Spleen (tissue), 11 donors: ENCODE measurements at regions not wholly inside any gene's neighbourhood (a gene's known extent, or its start where the extent isn't known, plus 50 kb on each side); places are given as distances from the start of the nearest gene placed in this dataset.

Experiments
- DNase-seq: peaks from one replicate; pipeline ENCODE4 v3.0.0-alpha.2; 2020
- H3K27ac ChIP-seq, 8 donors: fragments of 200-600 bp; sonication (generic) in 7 of 8; 1 replicate in 4 of 8; 2 replicates in 4 of 8; pipeline versions ENCODE4 v1.5.0 to v1.8.0; 2016 to 2021; ENCODE audit warnings: inconsistent platforms in 4 of 8, mild to moderate bottlenecking in 4 of 8, moderate library complexity in 1 of 8
- H3K27me3 ChIP-seq, 7 donors: fragments of 200-600 bp; sonication (generic) in 6 of 7; replicated peaks in 1 of 7; 1 replicate in 4 of 7; 2 replicates in 3 of 7; pipeline versions ENCODE4 v1.5.0 to v1.8.0; 2016 to 2021; ENCODE audit warnings: inconsistent platforms in 3 of 7, mild to moderate bottlenecking in 1 of 7
- H3K36me3 ChIP-seq, 6 donors: fragments of 200-600 bp; sonication (generic) in 5 of 6; 1 replicate in 4 of 6; 2 replicates in 2 of 6; pipeline versions ENCODE4 v1.5.0 to v1.8.0; 2016 to 2021; ENCODE audit warnings: inconsistent platforms in 2 of 6
- H3K4me1 ChIP-seq, 6 donors: fragments of 200-600 bp; sonication (generic) in 5 of 6; 1 replicate in 3 of 6; 2 replicates in 3 of 6; pipeline versions ENCODE4 v1.5.0 to v1.8.0; 2016 to 2021; ENCODE audit warnings: inconsistent platforms in 3 of 6
- H3K4me3 ChIP-seq, 8 donors: fragments of 200-600 bp; sonication (generic) in 7 of 8; 1 replicate in 4 of 8; 2 replicates in 4 of 8; pipeline versions ENCODE4 v1.5.0 to v1.8.0; 2016 to 2021; ENCODE audit warnings: inconsistent platforms in 4 of 8, mild to moderate bottlenecking in 4 of 8, moderate library complexity in 2 of 8
- H3K9me3 ChIP-seq, 8 donors: fragments of 200-600 bp; sonication (generic) in 7 of 8; 1 replicate in 4 of 8; 2 replicates in 4 of 8; pipeline versions ENCODE4 v1.5.0 to v1.8.0; 2016 to 2021; ENCODE audit warnings: inconsistent platforms in 4 of 8
- POLR2A ChIP-seq, 3 donors: fragments of 450-650 bp; IDR thresholded peaks; one replicate each; pipeline ENCODE4 v1.5.1; 2017; ENCODE audit warnings: antibody characterized with exemption in 3 of 3, mild to moderate bottlenecking in 1 of 3
- POLR2AphosphoS5 ChIP-seq, 3 donors: sonication (generic); formaldehyde crosslinking; IDR thresholded peaks; one replicate each; pipeline ENCODE4 v1.5.1; 2017; ENCODE audit warnings: antibody characterized with exemption in 3 of 3
- WGBS, 5 donors: extraction: QIAGEN DNeasy Blood & Tissue Kit in 3 of 5; methylation state at CpG; one replicate each; pipeline versions ENCODE4 v1.1.5 to v1.1.7; 2013 to 2018; 5-methylcytosine and 5-hydroxymethylcytosine counted together
- intact Hi-C: fragments of 100-400 bp; cut with DNase I; formaldehyde crosslinking; loops from one replicate; pipeline ENCODE4 v1.15.0; 2023; ENCODE audit warnings: low total_unique reads
- TF ChIP-seq, protein P1 (sequence below), 11 experiments: fragments of 200-600 bp in 7 of 11; fragments of 450-650 bp in 4 of 11; sonication (generic) in 4 of 11; IDR thresholded peaks in 8 of 11; conservative IDR thresholded peaks in 3 of 11; 1 replicate in 7 of 11; 2 replicates in 4 of 11; pipeline versions ENCODE4 v1.4.0 to v1.8.0; 2016 to 2021; ENCODE audit warnings: antibody characterized with exemption in 11 of 11, inconsistent platforms in 4 of 11, mild to moderate bottlenecking in 1 of 11
- donor health status: healthy with polysubstance abuse.
- donor health status: DM: no; HTN: no; CAD: no; lungs with moderate emphysema.
- donor health status: DM: no; HTN: no; CAD: no.
- donor health status: Bipolar disorder and iron deficiency.
- donor health status: healthy.
- donor health status: DM: no; HTN: no; CAD: no.
- donor health status: DM: yes; HTN: yes; CAD: no.

DNA sequence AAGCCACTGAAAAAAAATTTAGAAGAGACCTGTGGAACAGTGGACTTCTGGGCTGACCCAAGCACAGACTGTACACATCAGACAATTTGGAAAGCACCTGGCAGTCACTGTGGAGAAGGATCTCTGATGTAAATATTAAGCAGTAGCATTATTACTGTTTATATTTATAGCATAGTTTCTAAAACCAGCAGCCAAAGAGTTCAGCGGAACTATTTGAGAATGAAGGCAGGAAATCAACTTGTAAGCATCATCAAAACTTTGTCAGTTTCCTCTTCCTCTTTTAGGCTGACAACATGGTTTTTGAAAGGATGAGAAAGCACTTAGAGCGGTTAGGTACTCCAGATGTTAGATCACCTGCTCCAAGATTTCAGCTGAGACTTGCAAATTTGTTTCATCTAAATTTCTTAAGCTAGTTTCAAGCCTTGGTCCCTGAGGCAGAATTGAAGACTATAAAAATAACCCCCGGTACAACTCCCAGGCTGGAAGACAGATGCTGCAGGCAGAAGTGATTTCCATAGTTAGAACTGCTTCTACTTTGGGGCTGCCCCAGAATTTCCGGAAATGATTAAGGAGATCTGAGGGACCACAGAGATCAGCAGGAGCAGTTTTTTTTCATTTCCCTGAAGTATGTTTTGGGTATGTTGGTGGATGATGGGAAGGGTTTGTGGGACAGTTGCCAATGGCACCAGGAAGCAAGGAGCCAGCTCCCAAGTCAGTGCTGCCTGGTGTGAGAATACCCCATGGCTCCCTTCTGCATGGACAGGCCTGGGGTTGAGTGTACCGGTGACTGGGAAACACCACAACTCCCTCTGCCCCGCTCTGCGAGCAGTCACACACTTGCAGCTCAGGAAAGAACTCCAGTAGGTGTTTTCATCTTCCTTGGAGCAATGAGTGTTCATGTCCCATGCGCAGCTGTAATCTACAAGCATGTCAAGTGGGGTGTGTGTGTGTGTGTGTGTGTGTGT is 354.5 kb downstream of the NUAK1 start:
- no peak for DNase-seq
- no peaks in the 10 kb centered on the region for H3K27me3 ChIP-seq
- peaks cover 0 to 6% (median 0%) of the 10 kb centered on the region in 8 donors for H3K9me3 ChIP-seq
- peak overlapping the region in 5 of 8 donors; percentile 22 to 61 (median 54) for H3K27ac ChIP-seq
- peaks cover 0 to 12% (median 9%) of the 10 kb centered on the region in 6 donors for H3K4me1 ChIP-seq
- intact Hi-C loops = no loop called here
- WGBS, 5 donors = 38 to 51% (median 42%) methylated on average over 8 of the region's 8 CpGs
- peak overlapping the region in 1 of 8 donors; percentile 40 for H3K4me3 ChIP-seq
- H3K36me3 ChIP-seq = no peaks in the 10 kb centered on the region
- TF ChIP-seq POLR2A (IDR thresholded peaks at IDR 0.05) = no peak
- TF ChIP-seq POLR2AphosphoS5 (IDR thresholded peaks at IDR 0.05) = no peak
- TF ChIP-seq, protein P1, sequence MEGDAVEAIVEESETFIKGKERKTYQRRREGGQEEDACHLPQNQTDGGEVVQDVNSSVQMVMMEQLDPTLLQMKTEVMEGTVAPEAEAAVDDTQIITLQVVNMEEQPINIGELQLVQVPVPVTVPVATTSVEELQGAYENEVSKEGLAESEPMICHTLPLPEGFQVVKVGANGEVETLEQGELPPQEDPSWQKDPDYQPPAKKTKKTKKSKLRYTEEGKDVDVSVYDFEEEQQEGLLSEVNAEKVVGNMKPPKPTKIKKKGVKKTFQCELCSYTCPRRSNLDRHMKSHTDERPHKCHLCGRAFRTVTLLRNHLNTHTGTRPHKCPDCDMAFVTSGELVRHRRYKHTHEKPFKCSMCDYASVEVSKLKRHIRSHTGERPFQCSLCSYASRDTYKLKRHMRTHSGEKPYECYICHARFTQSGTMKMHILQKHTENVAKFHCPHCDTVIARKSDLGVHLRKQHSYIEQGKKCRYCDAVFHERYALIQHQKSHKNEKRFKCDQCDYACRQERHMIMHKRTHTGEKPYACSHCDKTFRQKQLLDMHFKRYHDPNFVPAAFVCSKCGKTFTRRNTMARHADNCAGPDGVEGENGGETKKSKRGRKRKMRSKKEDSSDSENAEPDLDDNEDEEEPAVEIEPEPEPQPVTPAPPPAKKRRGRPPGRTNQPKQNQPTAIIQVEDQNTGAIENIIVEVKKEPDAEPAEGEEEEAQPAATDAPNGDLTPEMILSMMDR (IDR thresholded peaks at IDR 0.05 in 8 of 11, conservative IDR thresholded peaks at IDR 0.05 in 3 of 11) = no peak

DNA sequence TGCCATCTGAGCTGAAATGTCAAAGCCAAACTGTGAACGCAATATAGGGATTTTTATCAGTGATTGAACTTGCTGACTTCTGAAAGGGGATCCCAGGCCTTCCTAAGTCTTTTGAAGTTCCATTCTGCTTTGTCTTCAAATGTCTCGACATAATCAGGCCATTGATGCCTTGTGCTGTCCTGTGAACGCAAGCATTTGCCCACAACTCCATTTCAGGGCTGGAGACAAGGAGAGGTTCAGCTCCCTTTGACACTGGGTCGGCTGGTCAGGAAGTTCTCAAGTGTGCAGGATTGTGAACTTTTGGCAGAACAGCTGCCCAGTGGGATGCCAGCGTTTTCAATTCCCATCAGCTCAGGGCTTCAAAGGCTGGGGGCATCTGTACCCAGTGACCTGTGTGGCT is 345.3 kb downstream of the NUAK1 start:
- intact Hi-C loops = no loop called here

DNA sequence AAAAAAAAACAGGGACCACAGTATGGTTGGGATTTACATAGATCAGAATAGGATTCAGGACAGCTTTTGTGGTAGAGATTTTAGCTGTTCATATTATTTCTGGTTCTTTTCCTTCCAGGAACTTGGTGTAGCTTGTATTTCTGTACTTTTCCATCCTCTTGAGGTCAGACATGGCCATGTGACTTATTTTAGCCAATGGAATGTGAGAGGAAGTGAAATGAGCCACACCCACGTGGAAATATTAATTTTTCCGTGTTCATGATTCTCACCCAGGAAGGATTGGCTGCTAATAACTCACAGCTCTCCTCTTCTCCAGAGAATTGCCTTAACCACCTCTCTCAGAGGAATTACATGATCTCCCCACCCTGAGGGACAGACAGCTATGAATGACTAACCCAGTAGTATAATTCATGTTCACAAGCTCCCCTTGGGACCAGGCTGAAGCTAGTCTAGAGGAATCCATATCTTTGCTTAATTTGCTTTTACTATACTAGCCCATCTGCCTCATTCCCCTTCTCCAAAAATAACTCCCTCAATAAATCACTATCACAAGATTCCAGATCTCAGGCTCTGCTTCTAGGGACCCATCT is 340.4 kb downstream of the NUAK1 start:
- WGBS, 5 donors = 41 to 75% (median 65%) methylated on average over 2 of the region's 2 CpGs
- H3K36me3 ChIP-seq = no peaks in the 10 kb centered on the region
- no peak overlapping the region for H3K27ac ChIP-seq
- intact Hi-C loops = no loop called here
- peaks cover 0 to 4% (median 0%) of the 10 kb centered on the region in 7 donors for H3K27me3 ChIP-seq
- H3K4me1 ChIP-seq = no peaks in the 10 kb centered on the region
- TF ChIP-seq POLR2A (IDR thresholded peaks at IDR 0.05) = no peak
- TF ChIP-seq, protein P1 (IDR thresholded peaks at IDR 0.05 in 8 of 11, conservative IDR thresholded peaks at IDR 0.05 in 3 of 11) = no peak
- TF ChIP-seq POLR2AphosphoS5 (IDR thresholded peaks at IDR 0.05) = no peak
- DNase-seq = no peak
- no peak overlapping the region for H3K4me3 ChIP-seq
- H3K9me3 ChIP-seq = no peaks in the 10 kb centered on the region

More for the DNA sequence above, 345.3 kb downstream of the NUAK1 start:
- 64 to 86% (median 78%) methylated on average over 5 of the region's 5 CpGs for WGBS, 5 donors
- TF ChIP-seq, protein P1 (IDR thresholded peaks at IDR 0.05 in 8 of 11, conservative IDR thresholded peaks at IDR 0.05 in 3 of 11) = no peak
- TF ChIP-seq POLR2AphosphoS5 (IDR thresholded peaks at IDR 0.05) (no peak), POLR2A (IDR thresholded peaks at IDR 0.05) (no peak)
- no peaks in the 10 kb centered on the region for H3K36me3 ChIP-seq
- peaks cover 0 to 5% (median 0%) of the 10 kb centered on the region in 7 donors for H3K27me3 ChIP-seq
- no peak for DNase-seq
- no peaks in the 10 kb centered on the region for H3K4me1 ChIP-seq
- H3K4me3 ChIP-seq = no peak overlapping the region
- no peak overlapping the region for H3K27ac ChIP-seq
- H3K9me3 ChIP-seq = peaks cover 0 to 24% (median 4%) of the 10 kb centered on the region in 8 donors

DNA sequence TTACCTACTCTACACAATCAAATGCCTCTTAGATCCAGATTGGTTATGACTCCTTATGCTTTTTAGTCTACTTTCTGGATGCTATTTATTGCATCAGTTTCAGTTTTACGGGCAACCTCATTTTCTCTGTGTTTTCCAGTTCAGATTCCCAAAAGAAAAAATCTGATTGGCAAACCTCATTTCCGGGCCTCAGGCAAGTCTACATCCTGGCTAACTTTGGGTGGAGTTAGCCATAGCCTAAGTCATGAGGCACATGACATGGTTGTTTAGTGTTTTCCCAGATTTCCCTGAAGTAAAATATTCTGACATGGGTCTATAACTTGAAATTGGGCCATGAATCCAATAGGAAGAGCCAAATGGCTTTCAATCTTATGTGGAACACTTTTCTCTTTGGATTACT is 339.7 kb downstream of the NUAK1 start:
- Histone ChIP-seq H3K27me3 (no peaks in the 10 kb centered on the region), H3K4me3 (no peak overlapping the region)
- intact Hi-C loops = no loop called here

More for the DNA sequence above, 339.7 kb downstream of the NUAK1 start:
- DNase-seq = no peak
- H3K27ac ChIP-seq = no peak overlapping the region
- H3K9me3 ChIP-seq = no peaks in the 10 kb centered on the region
- H3K4me1 ChIP-seq = no peaks in the 10 kb centered on the region
- WGBS, 5 donors = 81 to 94% (median 91%) methylated on average over 2 of the region's 2 CpGs
- TF ChIP-seq POLR2A (IDR thresholded peaks at IDR 0.05) (no peak), POLR2AphosphoS5 (IDR thresholded peaks at IDR 0.05) (no peak)
- TF ChIP-seq, protein P1 (IDR thresholded peaks at IDR 0.05 in 8 of 11, conservative IDR thresholded peaks at IDR 0.05 in 3 of 11) = no peak
- no peaks in the 10 kb centered on the region for H3K36me3 ChIP-seq
